Retinal pigment epithelial cell (primary cell): ENCODE measurements at regions not wholly inside any gene's neighbourhood (a gene's known extent, or its start where the extent isn't known, plus 50 kb on each side); places are given as distances from the start of the nearest gene placed in this dataset.

Source experiments
- DNase-seq: peaks from one replicate; pipeline ENCODE4 v3.0.0-alpha.2; 2010; ENCODE audit warnings: low read depth
- H3K4me3 ChIP-seq: 2 replicates; pipeline ENCODE4 v1.5.1; 2011; ENCODE audit warnings: mild to moderate bottlenecking, low read length, control low read depth, moderate library complexity
- CTCF ChIP-seq: conservative IDR thresholded peaks from 2 replicates; pipeline ENCODE4 v1.5.1; 2011; ENCODE audit warnings: low read depth, low read length, control low read depth, inconsistent platforms

- H3K4me3 ChIP-seq = no peak overlapping the region
- TF ChIP-seq CTCF = no peak
- DNase-seq = no peak
Measured at GRCh38 chr18:78549971-78550370, 429.6 kb upstream of the SALL3 start.

GRCh38 chr18:78554944-78555608 lies 424.5 kb upstream of the SALL3 start:
- no peak for TF ChIP-seq CTCF
- no peak overlapping the region for H3K4me3 ChIP-seq
- no peak for DNase-seq

GRCh38 chr18:78557371-78557770 lies 422.2 kb upstream of the SALL3 start:
- no peak for TF ChIP-seq CTCF
- DNase-seq = no peak
- H3K4me3 ChIP-seq = no peak overlapping the region

- TF ChIP-seq CTCF = no peak
- DNase-seq = no peak
Measured at GRCh38 chr18:78558101-78558810, 421.4 kb upstream of the SALL3 start.

GRCh38 chr18:78558948-78559347 lies 420.7 kb upstream of the SALL3 start:
- no peak for DNase-seq
- no peak overlapping the region for H3K4me3 ChIP-seq
- no peak for TF ChIP-seq CTCF

More at GRCh38 chr18:78558101-78558810, 421.4 kb upstream of the SALL3 start:
- no peak overlapping the region for H3K4me3 ChIP-seq

- no peak for TF ChIP-seq CTCF
- no peak for DNase-seq
- H3K4me3 ChIP-seq = no peak overlapping the region
Measured at GRCh38 chr18:78559584-78559983, 420.0 kb upstream of the SALL3 start.

- no peak overlapping the region for H3K4me3 ChIP-seq
- DNase-seq = no peak
- TF ChIP-seq CTCF = no peak
Measured at GRCh38 chr18:78561757-78562510, 417.7 kb upstream of the SALL3 start.
